ENCODE measurements at regions not wholly inside any gene's neighbourhood (a gene's known extent, or its start where the extent isn't known, plus 50 kb on each side); places are given as distances from the start of the nearest gene placed in this dataset.
A peak's percentile ranks its signal among the peaks of the same experiment; 100 is the strongest.

DNA sequence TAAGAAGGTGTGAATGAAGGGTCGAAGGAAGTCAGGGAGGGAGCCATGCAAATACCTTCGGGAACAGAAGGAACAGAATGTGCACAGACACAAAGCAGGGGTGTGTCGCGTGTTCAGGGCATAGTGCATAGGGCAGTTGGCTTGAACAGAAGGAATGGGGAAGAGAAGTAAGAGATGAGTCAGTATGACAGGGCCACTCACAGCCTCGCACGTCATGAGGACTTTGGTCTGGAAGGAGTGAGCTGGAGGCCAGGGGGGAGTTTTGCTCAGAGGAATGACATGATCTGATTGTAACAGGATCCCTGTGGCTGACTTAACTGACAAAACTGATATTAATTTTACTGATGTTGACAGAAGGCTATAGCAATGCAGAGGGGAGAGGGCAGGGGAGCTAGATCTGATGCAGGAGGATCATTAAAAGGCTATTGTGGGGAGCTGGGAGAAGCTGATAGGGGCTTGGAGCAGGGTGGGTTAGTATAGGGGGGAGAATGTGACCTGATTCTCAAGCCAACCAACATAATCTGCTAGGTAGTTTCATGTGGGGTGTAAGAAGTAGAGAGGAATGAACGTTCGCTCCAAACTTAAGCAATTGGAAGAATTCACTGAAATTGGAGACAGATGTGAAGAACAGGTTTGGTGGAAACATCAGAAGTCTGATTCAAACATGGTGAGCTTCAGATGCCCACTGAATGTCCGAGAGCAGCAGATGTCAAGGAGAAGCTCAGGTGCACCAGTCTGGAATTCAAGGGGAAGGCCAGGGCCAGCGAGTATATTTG, 60.4 kb upstream of the COPS8 start (continued):
- TF ChIP-seq HNRNPL (IDR thresholded peaks at IDR 0.05; ENCODE audit: low read depth, low read length) (no peak), TARDBP (CRISPR knock-in tag; IDR thresholded peaks at IDR 0.05) (no peak), ESRRA (CRISPR knock-in tag; IDR thresholded peaks at IDR 0.05; ENCODE audit: low read depth) (no peak), ZNF552 (CRISPR knock-in tag; IDR thresholded peaks at IDR 0.05; ENCODE audit: borderline replicate concordance) (no peak), TBP (CRISPR knock-in tag; IDR thresholded peaks at IDR 0.05) (no peak), CCAR2 (optimal IDR thresholded peaks at IDR 0.05; ENCODE audit: low read depth, low read length) (no peak), ZNF282 (IDR thresholded peaks at IDR 0.05; ENCODE audit: partially characterized antibody) (no peak), ZNF451 (CRISPR knock-in tag; IDR thresholded peaks at IDR 0.05) (no peak), MAFK (conservative IDR thresholded peaks at IDR 0.05 in 1 of 2, IDR thresholded peaks at IDR 0.05 in 1 of 2; ENCODE audit: low read length in 2 of 2) (no peak), ZNF10 (CRISPR knock-in tag; IDR thresholded peaks at IDR 0.05; ENCODE audit: borderline replicate concordance, low read depth) (no peak), JUND (CRISPR knock-in tag; IDR thresholded peaks at IDR 0.05) (peak; percentile 63; the same call in 1 of the 2 replicates)
- TF ChIP-seq, protein P1, sequence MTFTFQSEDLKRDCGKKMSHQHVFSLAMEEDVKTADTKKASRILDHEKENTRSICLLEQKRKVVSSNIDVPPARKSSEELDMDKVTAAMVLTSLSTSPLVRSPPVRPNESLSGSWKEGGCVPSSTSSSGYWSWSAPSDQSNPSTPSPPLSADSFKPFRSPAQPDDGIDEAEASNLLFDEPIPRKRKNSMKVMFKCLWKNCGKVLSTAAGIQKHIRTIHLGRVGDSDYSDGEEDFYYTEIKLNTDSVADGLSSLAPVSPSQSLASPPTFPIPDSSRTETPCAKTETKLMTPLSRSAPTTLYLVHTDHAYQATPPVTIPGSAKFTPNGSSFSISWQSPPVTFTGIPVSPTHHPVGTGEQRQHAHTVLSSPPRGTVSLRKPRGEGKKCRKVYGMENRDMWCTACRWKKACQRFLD (CRISPR knock-in tag; IDR thresholded peaks at IDR 0.05; ENCODE audit: borderline replicate concordance), result no peak
- TF ChIP-seq, protein P2, sequence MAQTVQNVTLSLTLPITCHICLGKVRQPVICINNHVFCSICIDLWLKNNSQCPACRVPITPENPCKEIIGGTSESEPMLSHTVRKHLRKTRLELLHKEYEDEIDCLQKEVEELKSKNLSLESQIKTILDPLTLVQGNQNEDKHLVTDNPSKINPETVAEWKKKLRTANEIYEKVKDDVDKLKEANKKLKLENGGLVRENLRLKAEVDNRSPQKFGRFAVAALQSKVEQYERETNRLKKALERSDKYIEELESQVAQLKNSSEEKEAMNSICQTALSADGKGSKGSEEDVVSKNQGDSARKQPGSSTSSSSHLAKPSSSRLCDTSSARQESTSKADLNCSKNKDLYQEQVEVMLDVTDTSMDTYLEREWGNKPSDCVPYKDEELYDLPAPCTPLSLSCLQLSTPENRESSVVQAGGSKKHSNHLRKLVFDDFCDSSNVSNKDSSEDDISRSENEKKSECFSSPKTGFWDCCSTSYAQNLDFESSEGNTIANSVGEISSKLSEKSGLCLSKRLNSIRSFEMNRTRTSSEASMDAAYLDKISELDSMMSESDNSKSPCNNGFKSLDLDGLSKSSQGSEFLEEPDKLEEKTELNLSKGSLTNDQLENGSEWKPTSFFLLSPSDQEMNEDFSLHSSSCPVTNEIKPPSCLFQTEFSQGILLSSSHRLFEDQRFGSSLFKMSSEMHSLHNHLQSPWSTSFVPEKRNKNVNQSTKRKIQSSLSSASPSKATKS (CRISPR knock-in tag; IDR thresholded peaks at IDR 0.05), result no peak
- TF ChIP-seq, protein P3, sequence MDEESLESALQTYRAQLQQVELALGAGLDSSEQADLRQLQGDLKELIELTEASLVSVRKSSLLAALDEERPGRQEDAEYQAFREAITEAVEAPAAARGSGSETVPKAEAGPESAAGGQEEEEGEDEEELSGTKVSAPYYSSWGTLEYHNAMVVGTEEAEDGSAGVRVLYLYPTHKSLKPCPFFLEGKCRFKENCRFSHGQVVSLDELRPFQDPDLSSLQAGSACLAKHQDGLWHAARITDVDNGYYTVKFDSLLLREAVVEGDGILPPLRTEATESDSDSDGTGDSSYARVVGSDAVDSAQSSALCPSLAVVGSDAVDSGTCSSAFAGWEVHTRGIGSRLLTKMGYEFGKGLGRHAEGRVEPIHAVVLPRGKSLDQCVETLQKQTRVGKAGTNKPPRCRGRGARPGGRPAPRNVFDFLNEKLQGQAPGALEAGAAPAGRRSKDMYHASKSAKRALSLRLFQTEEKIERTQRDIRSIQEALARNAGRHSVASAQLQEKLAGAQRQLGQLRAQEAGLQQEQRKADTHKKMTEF (CRISPR knock-in tag; IDR thresholded peaks at IDR 0.05), result 0 out of 2 replicates have a peak, but pooled peaks have one; percentile 19
- TF ChIP-seq, protein P4, sequence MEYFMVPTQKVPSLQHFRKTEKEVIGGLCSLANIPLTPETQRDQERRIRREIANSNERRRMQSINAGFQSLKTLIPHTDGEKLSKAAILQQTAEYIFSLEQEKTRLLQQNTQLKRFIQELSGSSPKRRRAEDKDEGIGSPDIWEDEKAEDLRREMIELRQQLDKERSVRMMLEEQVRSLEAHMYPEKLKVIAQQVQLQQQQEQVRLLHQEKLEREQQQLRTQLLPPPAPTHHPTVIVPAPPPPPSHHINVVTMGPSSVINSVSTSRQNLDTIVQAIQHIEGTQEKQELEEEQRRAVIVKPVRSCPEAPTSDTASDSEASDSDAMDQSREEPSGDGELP (IDR thresholded peaks at IDR 0.05; ENCODE audit: borderline replicate concordance, low read depth), result no peak
- TF ChIP-seq, protein P5, sequence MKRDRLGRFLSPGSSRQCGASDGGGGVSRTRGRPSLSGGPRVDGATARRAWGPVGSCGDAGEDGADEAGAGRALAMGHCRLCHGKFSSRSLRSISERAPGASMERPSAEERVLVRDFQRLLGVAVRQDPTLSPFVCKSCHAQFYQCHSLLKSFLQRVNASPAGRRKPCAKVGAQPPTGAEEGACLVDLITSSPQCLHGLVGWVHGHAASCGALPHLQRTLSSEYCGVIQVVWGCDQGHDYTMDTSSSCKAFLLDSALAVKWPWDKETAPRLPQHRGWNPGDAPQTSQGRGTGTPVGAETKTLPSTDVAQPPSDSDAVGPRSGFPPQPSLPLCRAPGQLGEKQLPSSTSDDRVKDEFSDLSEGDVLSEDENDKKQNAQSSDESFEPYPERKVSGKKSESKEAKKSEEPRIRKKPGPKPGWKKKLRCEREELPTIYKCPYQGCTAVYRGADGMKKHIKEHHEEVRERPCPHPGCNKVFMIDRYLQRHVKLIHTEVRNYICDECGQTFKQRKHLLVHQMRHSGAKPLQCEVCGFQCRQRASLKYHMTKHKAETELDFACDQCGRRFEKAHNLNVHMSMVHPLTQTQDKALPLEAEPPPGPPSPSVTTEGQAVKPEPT (CRISPR knock-in tag; IDR thresholded peaks at IDR 0.05; ENCODE audit: low read depth), result no peak
- TF ChIP-seq, protein P6, sequence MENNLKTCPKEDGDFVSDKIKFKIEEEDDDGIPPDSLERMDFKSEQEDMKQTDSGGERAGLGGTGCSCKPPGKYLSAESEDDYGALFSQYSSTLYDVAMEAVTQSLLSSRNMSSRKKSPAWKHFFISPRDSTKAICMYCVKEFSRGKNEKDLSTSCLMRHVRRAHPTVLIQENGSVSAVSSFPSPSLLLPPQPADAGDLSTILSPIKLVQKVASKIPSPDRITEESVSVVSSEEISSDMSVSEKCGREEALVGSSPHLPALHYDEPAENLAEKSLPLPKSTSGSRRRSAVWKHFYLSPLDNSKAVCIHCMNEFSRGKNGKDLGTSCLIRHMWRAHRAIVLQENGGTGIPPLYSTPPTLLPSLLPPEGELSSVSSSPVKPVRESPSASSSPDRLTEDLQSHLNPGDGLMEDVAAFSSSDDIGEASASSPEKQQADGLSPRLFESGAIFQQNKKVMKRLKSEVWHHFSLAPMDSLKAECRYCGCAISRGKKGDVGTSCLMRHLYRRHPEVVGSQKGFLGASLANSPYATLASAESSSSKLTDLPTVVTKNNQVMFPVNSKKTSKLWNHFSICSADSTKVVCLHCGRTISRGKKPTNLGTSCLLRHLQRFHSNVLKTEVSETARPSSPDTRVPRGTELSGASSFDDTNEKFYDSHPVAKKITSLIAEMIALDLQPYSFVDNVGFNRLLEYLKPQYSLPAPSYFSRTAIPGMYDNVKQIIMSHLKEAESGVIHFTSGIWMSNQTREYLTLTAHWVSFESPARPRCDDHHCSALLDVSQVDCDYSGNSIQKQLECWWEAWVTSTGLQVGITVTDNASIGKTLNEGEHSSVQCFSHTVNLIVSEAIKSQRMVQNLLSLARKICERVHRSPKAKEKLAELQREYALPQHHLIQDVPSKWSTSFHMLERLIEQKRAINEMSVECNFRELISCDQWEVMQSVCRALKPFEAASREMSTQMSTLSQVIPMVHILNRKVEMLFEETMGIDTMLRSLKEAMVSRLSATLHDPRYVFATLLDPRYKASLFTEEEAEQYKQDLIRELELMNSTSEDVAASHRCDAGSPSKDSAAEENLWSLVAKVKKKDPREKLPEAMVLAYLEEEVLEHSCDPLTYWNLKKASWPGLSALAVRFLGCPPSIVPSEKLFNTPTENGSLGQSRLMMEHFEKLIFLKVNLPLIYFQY (CRISPR knock-in tag; IDR thresholded peaks at IDR 0.05; ENCODE audit: borderline replicate concordance), result no peak

Measured in HepG2 (cell line).